HG03159 (cell line): ENCODE measurements at regions not wholly inside any gene's neighbourhood (a gene's known extent, or its start where the extent isn't known, plus 50 kb on each side); places are given as distances from the start of the nearest gene placed in this dataset.
"Not testable (repeated sequence)": the region's sequence is repeated elsewhere in the genome, so short reads cannot be mapped to it uniquely, and the experiment has no call there.

Experiments used
- ATAC-seq: cut with Tn5 transposase; IDR thresholded peaks from one replicate; pipeline ENCODE4 v1.9.1; 2021; ENCODE audit warnings: mild to moderate bottlenecking, moderate library complexity; ENCODE audit not compliant: unreplicated experiment

DNA sequence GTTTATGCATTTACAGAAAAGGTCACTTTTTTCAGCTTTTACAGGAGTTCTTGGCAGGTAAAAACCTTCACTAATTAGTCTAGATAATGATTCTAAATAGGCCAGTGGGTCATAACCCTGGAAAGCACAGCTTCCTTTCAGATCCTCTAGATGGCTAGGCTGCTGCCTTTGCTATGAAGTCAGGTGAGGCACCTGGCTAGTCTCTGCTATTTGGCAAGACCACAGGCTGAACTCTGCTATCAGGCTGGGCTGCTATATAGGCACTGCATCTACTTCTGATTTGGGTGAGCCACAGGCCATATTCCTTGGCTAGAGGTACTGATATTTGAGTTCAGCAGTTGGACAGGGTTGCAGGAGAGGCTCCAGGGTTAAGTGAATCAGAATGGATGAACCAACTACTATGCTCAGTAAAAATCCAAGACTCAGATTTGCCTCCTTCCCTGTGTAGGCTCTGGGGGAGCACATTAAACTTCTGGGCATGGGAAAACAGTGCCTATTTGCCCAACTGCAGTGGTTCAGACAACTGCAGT, 665.7 kb upstream of the TBL1XR1 start:
- ATAC-seq = no peak

GRCh38 chr3:177871267-177871666, 665.0 kb upstream of the KCNMB2 start:
- not testable (repeated sequence) for ATAC-seq

DNA sequence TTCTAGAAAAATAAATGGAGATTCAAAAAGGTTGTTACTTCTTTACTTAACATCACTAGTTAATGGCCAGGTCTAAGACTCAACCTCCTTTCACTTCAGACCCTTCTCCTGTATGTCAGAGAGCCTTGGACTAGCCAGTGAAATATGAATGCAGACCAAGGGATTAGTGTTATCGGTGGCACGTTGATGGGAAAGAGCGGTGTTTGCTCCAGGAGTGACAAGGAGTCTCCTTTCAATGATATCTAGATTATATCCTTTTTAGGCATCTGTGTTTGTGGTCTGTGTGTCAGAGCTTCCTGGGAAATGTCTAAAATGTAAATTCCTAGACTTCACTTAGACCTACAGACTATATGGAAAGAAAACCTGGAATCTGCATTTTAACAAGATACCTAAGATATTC, 658.0 kb upstream of the KCNMB2 start:
- ATAC-seq = no peak

GRCh38 chr3:177878957-177879356, 657.3 kb upstream of the KCNMB2 start:
- no peak for ATAC-seq

GRCh38 chr3:177881351-177881750, 654.9 kb upstream of the KCNMB2 start:
- no peak for ATAC-seq

GRCh38 chr3:177882124-177882648, 654.0 kb upstream of the KCNMB2 start:
- ATAC-seq = no peak

DNA sequence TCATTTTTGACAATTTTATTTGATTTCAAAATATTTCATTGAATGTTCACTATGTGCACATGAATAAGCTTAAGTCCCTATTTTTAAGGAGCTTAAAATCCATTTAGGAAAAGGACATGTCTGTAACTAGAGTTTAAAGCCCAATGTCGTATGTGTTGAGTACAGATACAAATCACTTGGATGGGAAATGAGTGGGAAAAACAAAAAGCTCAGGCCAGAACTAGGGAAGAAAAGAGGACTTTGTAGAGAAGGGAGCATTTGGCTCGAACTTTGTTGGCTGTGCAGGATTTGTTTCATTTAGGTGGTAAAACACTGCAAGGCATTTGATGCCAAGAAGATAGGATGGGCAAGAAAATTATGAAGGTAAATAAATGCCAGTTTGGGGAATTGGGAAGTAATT, 653.1 kb upstream of the KCNMB2 start:
- no peak for ATAC-seq

DNA sequence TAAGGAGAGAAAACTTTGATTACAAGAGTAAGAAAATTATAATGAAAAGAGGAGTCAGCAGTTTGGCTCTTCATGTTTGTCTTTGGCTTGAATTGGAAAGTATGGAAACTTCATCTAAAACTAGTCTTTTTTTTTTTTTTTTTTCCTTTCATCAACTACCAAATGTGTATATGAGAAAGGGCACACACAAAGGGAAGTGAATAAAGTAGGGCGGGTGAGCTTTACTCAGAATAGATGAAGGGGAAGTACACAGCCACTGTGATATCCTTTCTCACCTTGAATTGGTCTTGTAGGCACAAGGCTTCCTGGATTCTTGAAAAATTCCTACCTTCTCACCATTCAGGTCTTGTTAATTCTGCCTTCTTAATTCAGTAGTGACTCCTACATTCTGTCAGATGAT, 652.3 kb upstream of the KCNMB2 start:
- no peak for ATAC-seq

GRCh38 chr3:177885063-177885462, 651.2 kb upstream of the KCNMB2 start:
- ATAC-seq = no peak

DNA sequence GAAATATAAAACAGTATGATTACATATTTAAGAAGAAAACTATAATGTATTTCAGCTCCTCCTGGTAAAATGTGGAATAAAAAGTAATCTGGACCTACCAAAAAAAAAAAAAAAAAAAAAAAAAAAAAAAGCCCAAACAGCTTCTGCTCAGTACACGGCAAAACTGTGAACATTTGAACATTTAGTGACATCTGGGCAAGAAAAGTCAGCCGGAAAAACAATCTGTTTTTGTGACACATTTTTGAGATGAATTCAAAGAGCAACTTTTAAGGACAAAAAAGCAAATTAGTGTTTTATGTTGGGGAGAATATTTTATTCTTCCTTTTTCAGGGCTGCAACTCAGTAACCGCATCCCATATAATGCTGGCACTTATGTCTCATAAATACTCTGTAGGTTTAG, 649.7 kb upstream of the KCNMB2 start:
- no peak for ATAC-seq

DNA sequence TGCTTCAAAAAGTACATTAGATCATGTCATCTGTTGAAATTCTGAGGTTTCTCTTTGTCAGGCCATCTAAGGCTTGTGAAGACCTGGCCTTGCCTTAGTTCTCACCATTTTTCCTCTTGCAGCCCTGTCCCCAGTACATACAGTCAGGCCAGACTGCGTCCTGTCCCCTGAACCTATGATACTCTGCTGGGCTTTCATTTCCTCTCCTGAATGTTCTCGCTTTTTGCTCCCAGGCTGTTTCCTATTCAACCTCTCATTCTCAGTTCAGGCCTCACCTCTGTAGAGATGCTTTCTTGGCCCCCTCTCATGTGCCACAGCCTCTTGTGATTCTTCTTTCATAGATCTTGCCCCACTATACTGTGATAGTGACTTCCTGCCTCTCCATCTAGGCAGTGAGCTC, 648.8 kb upstream of the KCNMB2 start:
- ATAC-seq = peak; percentile 58

DNA sequence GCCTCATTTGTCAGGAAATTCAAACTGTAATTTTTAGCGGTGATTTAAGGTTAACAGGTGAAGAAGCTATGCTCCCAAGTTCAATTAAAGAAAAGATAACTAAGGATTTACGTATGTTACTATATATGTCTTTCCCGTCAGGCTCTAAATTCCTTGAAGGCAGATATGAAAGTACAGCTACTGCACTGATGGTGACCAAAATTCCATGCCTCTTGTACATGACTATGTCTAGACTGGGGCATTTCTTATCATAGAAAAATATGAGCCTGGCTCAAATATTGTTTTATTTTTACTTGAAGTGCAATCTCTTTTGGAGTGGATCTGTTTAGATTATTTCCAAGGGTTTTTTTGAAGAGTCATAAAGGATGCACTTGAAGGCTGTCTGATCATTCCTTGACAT, 647.1 kb upstream of the KCNMB2 start:
- ATAC-seq = no peak

- ATAC-seq = no peak
Observed at GRCh38 chr3:177889652-177890358, 646.4 kb upstream of the KCNMB2 start.

DNA sequence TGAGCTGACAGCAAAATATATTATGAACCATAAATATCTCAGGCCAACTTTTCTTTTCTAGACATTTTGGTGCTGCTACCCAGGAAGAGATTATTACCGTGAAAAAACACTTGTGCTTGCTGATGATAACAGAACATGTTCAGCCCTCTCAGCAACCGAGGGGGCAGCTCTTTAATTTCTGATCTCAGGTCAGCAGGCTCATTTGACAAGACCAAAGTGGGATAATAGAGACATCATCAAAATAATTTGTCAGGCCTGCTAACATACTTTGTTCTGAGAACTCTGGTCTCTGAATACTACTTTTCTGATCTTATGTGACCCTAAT, 645.9 kb upstream of the KCNMB2 start:
- ATAC-seq = no peak

DNA sequence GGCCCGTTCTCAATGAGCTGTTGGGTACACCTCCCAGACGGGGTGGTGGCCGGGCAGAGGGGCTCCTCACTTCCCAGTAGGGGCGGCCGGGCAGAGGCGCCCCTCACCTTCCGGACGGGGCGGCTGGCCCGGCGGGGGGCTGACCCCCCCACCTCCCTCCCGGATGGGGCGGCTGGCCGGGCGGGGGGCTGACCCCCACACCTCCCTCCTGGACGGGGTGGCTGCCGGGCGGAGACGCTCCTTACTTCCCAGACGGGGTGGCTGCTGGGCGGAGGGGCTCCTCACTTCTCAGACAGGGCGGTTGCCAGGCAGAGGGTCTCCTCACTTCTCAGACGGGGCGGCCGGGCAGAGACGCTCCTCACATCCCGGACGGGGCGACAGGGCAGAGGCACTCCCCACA, 644.7 kb upstream of the KCNMB2 start:
- ATAC-seq = not testable (repeated sequence)

DNA sequence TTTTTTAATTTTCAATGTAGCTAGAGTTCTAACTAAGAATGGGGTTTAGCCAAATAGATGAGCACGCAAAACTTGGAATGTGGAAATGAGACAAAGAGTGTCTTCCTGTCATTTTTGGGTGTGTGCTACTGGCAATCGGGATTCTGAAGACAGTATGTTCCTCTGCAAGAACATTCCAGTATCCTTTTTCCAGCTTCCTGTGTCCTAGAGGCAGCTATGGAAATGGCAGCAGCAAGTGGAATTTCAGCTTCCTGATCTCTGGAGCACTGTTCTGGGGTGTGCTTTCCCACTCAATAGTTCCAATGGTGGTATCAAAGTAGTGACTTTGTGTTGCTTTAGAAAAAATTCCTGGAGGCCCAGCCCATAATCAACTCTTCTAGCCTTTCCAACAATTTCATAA, 642.9 kb upstream of the KCNMB2 start:
- no peak for ATAC-seq

GRCh38 chr3:177894081-177894728, 642.0 kb upstream of the KCNMB2 start:
- ATAC-seq = no peak

DNA sequence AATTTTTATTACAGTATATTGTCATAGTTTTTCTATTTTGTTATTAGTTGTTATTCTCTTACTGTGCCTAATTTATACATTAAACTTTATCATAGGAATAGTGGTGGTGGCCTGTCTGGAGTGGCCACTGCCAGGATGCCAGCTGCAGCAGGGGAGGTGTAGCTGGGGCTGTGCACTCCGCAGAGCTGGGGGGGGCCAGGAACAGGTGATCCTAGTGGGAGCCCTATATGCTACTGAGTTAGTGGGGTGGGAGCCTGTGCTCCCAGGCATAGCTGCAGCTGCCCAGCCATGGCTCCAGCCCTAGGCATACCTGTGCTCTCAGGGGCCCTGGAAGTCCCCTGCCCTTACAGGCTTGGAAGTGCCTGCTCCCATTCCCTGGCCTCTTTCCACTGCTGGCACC, 638.1 kb upstream of the KCNMB2 start:
- ATAC-seq = no peak

DNA sequence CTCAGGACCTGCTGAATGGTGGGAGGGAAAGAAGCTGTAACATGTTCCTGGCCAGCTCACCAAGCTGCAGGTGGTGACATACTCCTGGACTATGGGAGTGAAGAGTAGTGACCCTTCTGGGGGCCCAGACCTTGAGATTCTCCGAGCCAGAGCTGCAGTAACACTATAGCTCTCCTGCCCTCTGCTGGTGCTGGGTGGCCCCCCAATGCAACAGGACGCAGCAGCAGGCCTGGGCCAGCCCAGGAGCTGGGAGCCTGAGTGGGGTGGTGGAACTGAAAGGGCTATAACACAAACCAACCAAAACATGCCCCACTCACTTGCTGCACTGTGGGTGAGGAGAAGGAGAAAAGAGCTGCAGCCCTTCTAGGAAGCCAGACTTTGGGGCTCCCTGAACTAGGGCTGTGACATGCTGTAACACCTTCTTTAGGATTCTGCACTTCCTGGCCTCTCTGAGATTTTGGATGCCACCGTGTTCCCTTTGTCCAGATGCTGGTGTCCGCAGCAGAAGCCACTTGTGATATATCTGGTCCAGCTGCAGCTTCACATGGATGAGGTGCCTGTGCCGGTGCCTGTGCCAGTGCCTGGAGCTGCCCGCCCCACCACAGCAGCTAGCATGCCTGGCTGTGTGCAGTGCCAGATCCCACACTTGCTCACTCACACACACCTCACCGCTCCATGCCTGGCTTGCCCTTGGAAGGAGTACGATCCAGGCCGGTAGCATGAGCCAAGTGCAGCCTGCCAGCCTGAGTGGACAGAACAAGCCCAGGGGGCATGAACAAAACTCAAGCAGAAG, 636.8 kb upstream of the KCNMB2 start:
- no peak for ATAC-seq

DNA sequence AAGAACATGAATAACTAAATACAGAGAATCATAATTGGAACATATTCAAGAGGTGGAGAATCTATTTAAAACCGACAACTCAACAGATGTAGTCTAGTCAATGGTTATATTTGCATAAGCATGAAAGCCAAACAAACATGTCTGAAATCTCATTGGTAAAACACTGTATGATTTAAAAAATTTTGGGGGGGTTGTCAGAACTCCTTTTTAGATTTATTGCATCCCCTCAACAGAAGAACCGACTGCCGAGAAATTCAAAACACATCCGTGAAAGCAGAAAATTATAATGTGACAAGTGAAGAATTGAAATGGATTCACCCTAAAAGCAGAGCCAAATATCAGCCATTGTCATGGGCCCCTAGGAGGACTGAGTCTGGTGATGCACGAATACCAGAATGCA, 633.4 kb upstream of the KCNMB2 start:
- ATAC-seq = no peak

GRCh38 chr3:177904621-177905020, 631.6 kb upstream of the KCNMB2 start:
- no peak for ATAC-seq
